T-helper 2 cell treated with Interferon-gamma antibody and Interleukin-4, amounts not matched to agents 5 μg/mL and 100 μg/mL, for 36 hours (primary cell): ENCODE measurements at regions not wholly inside any gene's neighbourhood (a gene's known extent, or its start where the extent isn't known, plus 50 kb on each side); places are given as distances from the start of the nearest gene placed in this dataset.

Experiments
- DNase-seq: peaks from one replicate; pipeline ENCODE4 v3.0.0; 2021; ENCODE audit warnings: low spot score
- H3K27ac Mint-ChIP-seq: one replicate; pipeline ENCODE4 v1.8.0; 2021; ENCODE audit warnings: mild to moderate bottlenecking, mixed read lengths
- H3K27me3 Mint-ChIP-seq: one replicate; pipeline ENCODE4 v1.8.0; 2021; ENCODE audit warnings: low read depth, mixed read lengths
- H3K36me3 Mint-ChIP-seq: one replicate; pipeline ENCODE4 v1.8.0; 2021; ENCODE audit warnings: low read depth, mixed read lengths
- H3K4me1 Mint-ChIP-seq: one replicate; pipeline ENCODE4 v1.8.0; 2021; ENCODE audit warnings: low read depth, mixed read lengths
- H3K4me3 Mint-ChIP-seq: one replicate; pipeline ENCODE4 v1.8.0; 2022; ENCODE audit warnings: mild to moderate bottlenecking, moderate library complexity, mixed read lengths
- H3K9me3 Mint-ChIP-seq: one replicate; pipeline ENCODE4 v1.8.0; 2021; ENCODE audit warnings: mixed read lengths

DNA sequence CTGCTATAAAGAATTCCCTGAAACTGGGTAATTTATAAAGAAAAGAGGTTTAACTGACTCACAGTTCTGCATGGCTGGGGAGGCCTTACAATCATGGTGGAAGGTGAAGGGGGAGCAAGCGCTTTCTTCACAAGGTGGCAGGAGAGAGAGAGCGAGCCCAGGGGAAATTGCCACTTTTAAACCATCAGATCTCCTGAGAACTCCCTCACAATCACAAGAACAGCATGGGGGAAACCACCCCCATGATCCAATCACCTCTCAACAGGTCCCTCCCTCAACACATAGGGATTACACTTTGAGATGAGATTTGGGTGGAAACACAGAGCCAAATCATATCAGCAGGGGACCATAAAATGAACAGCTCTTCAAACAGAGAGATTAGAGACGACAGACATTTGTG lies 198.6 kb downstream of the MAGEB5 start:
- H3K4me3 Mint-ChIP-seq, result no peak overlapping the region
- H3K27ac Mint-ChIP-seq, result no peak overlapping the region
- no peaks in the 10 kb centered on the region for H3K27me3 Mint-ChIP-seq
- DNase-seq, result no peak
- no peaks in the 10 kb centered on the region for H3K36me3 Mint-ChIP-seq
- peaks cover 11% of the 10 kb centered on the region for H3K9me3 Mint-ChIP-seq
- H3K4me1 Mint-ChIP-seq, result no peaks in the 10 kb centered on the region

DNA sequence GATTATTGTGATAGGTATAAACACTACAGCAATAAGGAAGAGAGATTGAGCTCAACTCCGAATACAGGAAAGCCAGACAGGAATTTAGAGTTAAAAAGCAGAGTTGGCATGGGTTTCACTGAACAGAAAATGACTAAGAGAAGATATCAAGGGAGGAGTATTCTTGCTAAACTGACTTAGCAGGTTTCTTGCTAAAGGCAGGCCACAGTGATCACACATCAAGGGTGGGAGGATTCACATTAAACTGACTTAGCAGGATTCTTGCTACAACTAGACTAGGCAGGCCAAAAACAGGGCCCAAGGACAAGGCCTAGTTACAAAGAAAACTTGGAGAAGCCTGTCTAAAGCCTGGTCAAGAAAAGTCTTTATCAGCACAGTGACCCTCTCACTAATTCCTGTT lies 195.1 kb downstream of the MAGEB5 start:
- no peak overlapping the region for H3K4me3 Mint-ChIP-seq
- H3K27me3 Mint-ChIP-seq, result no peaks in the 10 kb centered on the region
- no peaks in the 10 kb centered on the region for H3K9me3 Mint-ChIP-seq

DNA sequence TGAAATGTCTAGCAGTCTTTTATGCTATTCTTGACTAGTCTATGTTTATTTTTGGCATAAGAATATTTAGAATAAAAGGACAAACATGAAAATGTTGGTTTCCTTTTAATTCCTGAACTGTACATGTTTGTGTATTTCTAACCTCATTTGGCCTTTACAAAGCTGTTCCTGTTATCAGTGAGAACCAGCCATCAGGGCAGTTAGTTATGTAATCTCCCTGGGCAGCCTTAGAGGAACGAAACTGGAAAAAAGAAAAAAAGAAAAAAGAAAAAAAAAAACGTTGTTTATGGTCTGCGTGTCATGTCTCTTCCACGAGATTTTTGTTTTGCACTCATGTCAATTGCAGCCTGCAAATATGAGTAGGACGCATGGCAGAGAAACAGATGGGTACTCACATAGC lies 193.7 kb downstream of the MAGEB5 start:
- Mint-ChIP-seq H3K4me3 (no peak overlapping the region), H3K4me1 (no peaks in the 10 kb centered on the region), H3K36me3 (no peaks in the 10 kb centered on the region), H3K27ac (no peak overlapping the region), H3K27me3 (no peaks in the 10 kb centered on the region), H3K9me3 (no peaks in the 10 kb centered on the region)
- no peak for DNase-seq

More for the DNA sequence above, 195.1 kb downstream of the MAGEB5 start:
- Mint-ChIP-seq H3K36me3 (no peaks in the 10 kb centered on the region), H3K27ac (no peak overlapping the region), H3K4me1 (no peaks in the 10 kb centered on the region)
- DNase-seq, result no peak

DNA sequence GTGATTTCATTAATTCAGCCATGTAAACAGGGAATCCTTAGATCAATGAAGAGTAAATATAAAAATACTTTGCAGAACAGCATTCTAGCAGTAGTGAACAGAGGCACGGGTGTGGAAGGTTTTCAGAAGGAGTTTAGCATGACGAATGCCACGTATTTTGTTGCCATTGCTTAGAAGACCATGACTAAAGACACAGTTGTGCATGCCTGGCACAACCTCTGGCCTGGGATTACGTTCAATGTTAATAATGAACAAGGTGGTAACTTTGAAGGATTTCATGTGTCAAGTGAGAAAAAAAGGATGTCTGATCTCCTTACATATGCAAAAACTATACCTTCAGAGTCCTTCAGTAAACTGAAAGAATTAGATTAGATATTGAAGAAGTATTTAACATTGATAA lies 171.9 kb downstream of the MAGEB5 start:
- DNase-seq, result no peak
- Mint-ChIP-seq H3K4me3 (no peak overlapping the region), H3K36me3 (no peaks in the 10 kb centered on the region), H3K4me1 (no peaks in the 10 kb centered on the region), H3K27me3 (no peaks in the 10 kb centered on the region), H3K9me3 (peaks cover 2% of the 10 kb centered on the region), H3K27ac (no peak overlapping the region)

DNA sequence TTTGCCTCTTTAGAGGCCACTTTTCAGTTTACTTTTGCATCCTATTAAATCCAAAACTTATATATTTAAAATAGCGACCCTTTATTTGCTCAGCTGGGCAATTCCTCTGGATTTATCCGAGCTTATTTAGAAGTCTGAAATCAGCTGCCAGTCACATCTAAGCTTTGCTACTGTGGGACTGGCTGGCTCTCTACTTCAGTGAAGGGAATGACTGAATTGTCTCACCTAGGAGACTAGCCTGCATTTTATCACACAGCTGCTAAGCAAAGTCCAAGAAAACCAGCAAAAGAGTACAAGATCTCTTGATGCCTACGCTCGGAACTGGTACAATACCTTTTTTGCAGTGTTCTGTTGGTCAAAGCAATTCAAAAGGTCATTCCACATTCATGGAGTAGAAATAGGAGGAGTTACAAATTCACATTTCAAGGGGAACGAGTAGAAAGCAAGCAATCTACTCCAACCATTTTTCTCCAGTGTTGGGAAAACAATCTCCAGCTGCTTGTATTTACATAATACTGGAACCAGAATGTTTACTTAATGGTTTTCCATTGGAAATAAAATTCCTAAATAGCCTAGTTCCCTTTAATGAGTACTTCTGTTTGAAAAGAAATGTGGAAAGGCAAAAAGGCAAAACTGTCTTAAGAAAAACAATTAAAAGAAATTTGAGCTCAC lies 160.2 kb downstream of the MAGEB5 start:
- DNase-seq, result no peak
- Mint-ChIP-seq H3K36me3 (no peaks in the 10 kb centered on the region), H3K9me3 (peaks cover 3% of the 10 kb centered on the region), H3K27ac (no peak overlapping the region), H3K27me3 (no peaks in the 10 kb centered on the region), H3K4me1 (no peaks in the 10 kb centered on the region), H3K4me3 (no peak overlapping the region)

DNA sequence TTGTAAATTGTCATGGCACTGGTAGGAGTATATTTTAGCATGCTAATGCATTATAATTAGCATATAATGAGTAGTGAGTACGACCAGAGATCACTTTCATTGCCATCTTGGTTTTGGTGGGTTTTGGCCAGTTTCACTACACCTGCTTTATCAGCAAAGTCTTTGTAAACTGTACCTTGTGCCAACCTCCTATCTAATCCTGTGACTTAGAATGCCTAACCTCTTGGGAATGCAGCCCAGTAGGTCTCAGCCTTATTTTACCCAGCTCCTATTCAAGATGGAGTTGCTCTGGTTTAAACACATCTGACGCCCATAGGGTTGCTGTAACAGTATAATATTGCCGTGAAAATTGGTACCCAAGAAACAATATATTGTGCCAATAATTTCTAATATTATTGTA lies 159.4 kb downstream of the MAGEB5 start:
- no peak overlapping the region for H3K4me3 Mint-ChIP-seq
- no peaks in the 10 kb centered on the region for H3K36me3 Mint-ChIP-seq
- no peak for DNase-seq
- peaks cover 3% of the 10 kb centered on the region for H3K9me3 Mint-ChIP-seq
- H3K27me3 Mint-ChIP-seq, result no peaks in the 10 kb centered on the region
- H3K27ac Mint-ChIP-seq, result no peak overlapping the region
- H3K4me1 Mint-ChIP-seq, result no peaks in the 10 kb centered on the region

DNA sequence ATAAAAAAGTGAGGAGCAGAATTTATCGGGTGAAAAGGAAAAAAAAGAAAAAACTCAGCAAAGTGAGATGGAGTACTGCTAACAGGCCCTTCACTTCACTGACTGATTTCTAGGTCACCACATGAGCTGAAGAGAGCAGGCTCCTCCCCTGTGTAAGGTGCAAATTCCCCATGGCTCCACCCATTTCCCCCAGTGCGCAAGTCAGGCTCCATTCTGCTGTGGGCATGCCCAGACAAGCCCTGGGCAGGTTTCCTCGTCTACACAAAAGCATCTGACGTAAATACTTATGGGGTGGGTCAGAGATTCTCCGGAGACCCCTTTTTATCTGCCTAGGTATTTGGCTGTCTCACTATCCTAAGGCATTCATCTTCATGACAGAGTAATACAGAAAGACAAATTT lies 157.9 kb downstream of the MAGEB5 start:
- no peak for DNase-seq
- Mint-ChIP-seq H3K4me1 (no peaks in the 10 kb centered on the region), H3K36me3 (no peaks in the 10 kb centered on the region), H3K27ac (no peak overlapping the region), H3K9me3 (peaks cover 3% of the 10 kb centered on the region), H3K4me3 (no peak overlapping the region), H3K27me3 (no peaks in the 10 kb centered on the region)

DNA sequence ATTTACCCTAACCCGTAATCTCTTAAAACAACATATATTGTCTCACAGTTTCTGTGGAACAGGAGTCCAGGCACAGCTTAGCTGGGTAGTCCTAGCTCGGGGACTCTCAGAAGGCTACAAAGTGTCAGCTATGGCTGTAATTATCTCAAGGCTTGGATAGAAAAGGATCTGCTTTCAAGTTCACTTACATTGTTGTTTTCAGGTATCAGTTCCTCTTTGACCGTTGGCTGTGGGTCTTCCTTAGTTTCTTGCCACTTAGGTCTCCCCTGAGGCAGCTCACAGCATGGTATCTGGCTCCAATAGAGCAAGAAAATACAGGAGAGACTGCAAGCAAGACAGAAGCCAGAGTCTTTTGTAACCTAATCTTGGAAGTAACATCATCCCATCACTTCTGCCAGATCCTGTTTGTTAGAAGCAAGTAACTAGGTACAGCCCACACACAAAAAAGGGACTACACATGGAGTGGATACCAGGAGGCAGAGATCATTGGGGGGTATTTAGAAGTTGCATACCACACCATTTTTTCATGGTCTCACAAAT lies 137.0 kb downstream of the MAGEB5 start:
- no peaks in the 10 kb centered on the region for H3K36me3 Mint-ChIP-seq
- H3K4me1 Mint-ChIP-seq, result no peaks in the 10 kb centered on the region
- peaks cover 5% of the 10 kb centered on the region for H3K9me3 Mint-ChIP-seq
- H3K27ac Mint-ChIP-seq, result no peak overlapping the region
- DNase-seq, result no peak
- H3K4me3 Mint-ChIP-seq, result no peak overlapping the region
- H3K27me3 Mint-ChIP-seq, result no peaks in the 10 kb centered on the region

DNA sequence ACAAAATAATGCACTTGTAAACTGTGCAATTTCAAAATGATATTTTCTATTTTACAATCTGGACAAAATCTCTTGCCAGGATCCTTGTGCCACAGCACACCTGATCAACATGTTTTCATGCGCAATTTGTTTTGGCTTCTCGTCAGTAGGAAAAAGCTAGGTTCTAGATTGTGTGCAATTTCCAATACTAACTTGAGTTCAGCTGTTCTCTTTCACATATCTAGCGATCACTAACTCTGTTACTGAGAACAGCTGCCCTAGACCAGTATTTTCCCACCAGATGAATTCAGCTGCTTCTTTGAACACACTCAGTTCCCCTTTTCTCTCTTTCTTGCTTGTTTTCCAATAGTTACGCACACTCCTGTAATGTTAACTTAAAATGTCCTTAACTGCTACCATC lies 131.2 kb downstream of the MAGEB5 start:
- Mint-ChIP-seq H3K27me3 (no peaks in the 10 kb centered on the region), H3K4me1 (no peaks in the 10 kb centered on the region), H3K4me3 (no peak overlapping the region), H3K9me3 (peaks cover 6% of the 10 kb centered on the region), H3K36me3 (no peaks in the 10 kb centered on the region), H3K27ac (no peak overlapping the region)
- DNase-seq, result no peak

DNA sequence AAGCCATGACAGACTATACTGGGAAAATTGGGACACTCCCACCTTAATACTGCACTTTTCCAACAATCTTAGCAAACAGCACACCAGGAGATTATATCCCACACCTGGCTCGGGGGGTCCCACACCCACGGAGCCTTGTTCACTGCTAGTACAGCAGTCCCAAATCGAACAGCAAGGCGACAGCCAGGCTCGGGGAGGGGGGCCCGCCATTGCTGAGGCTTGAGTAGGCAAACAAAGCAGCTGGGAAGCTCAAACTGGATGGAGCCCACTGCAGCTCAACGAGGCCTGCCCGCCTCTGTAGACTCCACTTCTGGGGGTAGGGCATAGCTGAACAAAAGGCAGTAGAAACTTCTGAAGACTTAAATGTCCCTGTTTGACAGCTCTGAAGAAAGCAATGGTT lies 118.3 kb downstream of the MAGEB5 start:
- Mint-ChIP-seq H3K36me3 (no peaks in the 10 kb centered on the region), H3K4me3 (no peak overlapping the region), H3K27me3 (no peaks in the 10 kb centered on the region), H3K4me1 (no peaks in the 10 kb centered on the region), H3K9me3 (peaks cover 14% of the 10 kb centered on the region), H3K27ac (no peak overlapping the region)
- no peak for DNase-seq

DNA sequence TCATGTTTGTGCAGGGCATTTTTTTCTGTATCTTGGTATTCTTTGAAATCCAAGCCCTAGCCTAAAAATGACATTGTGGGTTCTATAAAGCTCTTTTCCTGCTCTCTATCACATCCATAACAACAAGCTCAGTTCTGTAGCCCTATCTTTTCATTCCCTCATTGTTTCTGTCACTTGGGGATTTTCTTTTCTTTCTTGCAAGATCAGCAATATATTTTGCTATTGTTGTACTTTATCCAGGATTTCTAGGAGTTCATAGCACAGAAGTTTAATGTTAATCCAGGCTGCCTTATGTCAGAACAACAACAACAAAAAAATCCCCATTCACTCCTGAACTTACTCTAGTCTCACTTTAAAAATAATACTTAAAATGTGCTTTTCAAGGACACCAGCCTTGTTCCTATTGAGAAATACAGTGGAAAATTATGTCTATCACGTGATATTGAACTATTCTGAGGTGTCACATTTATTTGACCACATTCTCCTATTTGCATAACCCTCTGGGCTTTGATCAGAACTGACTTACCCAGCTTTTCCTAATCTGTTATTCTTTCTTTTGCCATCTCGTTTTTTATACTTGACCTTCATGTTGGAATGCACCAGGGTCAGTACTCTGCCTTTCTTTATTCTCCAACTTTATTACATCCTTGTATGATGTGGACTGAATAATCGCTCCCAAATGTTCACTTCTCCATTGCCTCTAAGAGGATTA lies 112.8 kb downstream of the MAGEB5 start:
- Mint-ChIP-seq H3K36me3 (no peaks in the 10 kb centered on the region), H3K27ac (no peak overlapping the region), H3K4me1 (no peaks in the 10 kb centered on the region), H3K27me3 (no peaks in the 10 kb centered on the region), H3K4me3 (no peak overlapping the region), H3K9me3 (peaks cover 8% of the 10 kb centered on the region)
- DNase-seq, result no peak

DNA sequence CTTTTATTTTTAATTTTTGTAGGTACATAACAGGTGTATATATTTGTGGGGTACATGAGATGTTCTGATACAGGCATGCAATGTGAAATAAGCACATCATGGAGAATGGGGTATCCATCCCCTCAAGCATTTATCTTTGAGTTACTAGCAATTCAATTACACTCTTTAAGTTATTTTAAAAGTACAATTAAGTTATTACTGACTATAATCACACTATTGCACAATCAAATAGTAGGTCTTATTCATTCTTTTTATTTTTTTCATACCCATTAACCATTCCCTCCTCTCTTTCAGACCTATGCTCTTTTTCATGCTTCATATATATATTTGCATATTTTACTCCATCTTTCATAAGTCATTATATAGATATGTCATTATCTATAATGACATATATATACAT lies 93.3 kb downstream of the MAGEB5 start:
- Mint-ChIP-seq H3K9me3 (peaks cover 10% of the 10 kb centered on the region), H3K4me1 (no peaks in the 10 kb centered on the region), H3K27me3 (no peaks in the 10 kb centered on the region), H3K4me3 (no peak overlapping the region), H3K27ac (no peak overlapping the region), H3K36me3 (no peaks in the 10 kb centered on the region)
- DNase-seq, result no peak

DNA sequence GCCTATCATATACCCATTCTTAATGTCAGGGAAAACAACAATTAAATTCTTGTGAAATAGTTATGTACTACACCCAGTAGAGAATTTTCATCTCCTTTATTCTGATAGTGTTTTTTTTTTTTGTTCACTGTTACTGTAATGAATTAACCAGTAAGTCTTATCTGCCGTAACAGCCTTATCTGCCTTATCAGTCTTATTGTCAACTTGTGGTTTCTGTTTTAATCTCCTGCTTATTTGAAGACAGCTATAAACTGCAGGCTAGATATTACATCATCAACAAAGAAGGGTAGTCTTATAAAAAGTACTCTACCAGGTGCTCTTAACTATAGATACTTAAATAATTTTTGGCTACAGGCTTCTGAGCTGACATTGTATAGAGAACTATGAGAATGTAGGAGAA lies 79.5 kb downstream of the MAGEB5 start:
- Mint-ChIP-seq H3K27me3 (no peaks in the 10 kb centered on the region), H3K36me3 (no peaks in the 10 kb centered on the region), H3K4me3 (no peak overlapping the region), H3K9me3 (peaks cover 4% of the 10 kb centered on the region), H3K4me1 (no peaks in the 10 kb centered on the region), H3K27ac (no peak overlapping the region)
- DNase-seq, result no peak

DNA sequence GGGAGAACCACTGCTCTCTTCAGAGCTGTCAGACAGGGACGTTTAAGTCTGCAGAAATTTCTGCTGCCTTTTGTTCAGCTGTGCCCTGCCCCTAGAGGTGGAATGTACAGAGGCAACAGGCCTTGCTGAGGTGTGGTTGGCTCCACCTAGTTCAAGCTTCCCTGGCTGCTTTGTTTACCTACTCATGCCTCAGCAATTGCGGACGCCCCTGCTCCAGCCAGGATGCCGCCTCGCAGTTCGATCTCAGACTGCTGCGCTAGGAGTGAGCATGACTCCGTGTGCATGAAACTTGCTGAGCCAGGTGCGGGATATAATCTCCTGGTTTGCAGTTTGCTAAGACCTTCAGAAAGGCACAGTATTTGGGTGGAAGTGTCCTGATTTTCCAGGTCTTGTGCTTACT lies 70.9 kb downstream of the MAGEB5 start:
- Mint-ChIP-seq H3K36me3 (no peaks in the 10 kb centered on the region), H3K4me1 (no peaks in the 10 kb centered on the region)

More for the DNA sequence above, 70.9 kb downstream of the MAGEB5 start:
- Mint-ChIP-seq H3K9me3 (peaks cover 5% of the 10 kb centered on the region), H3K4me3 (no peak overlapping the region), H3K27ac (no peak overlapping the region), H3K27me3 (no peaks in the 10 kb centered on the region)
- no peak for DNase-seq
